Keratinocyte (primary cell): ENCODE measurements at regions not wholly inside any gene's neighbourhood (a gene's known extent, or its start where the extent isn't known, plus 50 kb on each side); places are given as distances from the start of the nearest gene placed in this dataset.
"Not testable (repeated sequence)": the region's sequence is repeated elsewhere in the genome, so short reads cannot be mapped to it uniquely, and the experiment has no call there.

Source experiments
- DNase-seq: peaks from one replicate; pipeline ENCODE4 v3.0.0-alpha.2; 2011; ENCODE audit warnings: low read depth, missing footprints, low spot score
- FAIRE-seq: peaks from 2 replicates; lab custom pipeline; 2011; peaks lifted over from hg19 to GRCh38; lab: Jason Lieb, UNC
- H2AFZ ChIP-seq: 2 replicates; pipeline ENCODE4 v1.6.0; 2012; ENCODE audit warnings: low read length, control low read depth, inconsistent platforms; ENCODE audit not compliant: control insufficient read depth
- H3K27ac ChIP-seq: 2 replicates; pipeline ENCODE4 v1.5.1; 2011; ENCODE audit warnings: low read length; ENCODE audit not compliant: control insufficient read depth, insufficient read depth
- H3K27me3 ChIP-seq: 3 replicates; pipeline ENCODE4 v1.6.0; 2011; ENCODE audit warnings: low read length; ENCODE audit not compliant: control insufficient read depth, insufficient read depth; ENCODE audit errors: extremely low read depth
- H3K36me3 ChIP-seq, 2 experiments: 2 replicates in 1 of 2; 3 replicates in 1 of 2; pipeline ENCODE4 v1.5.1; 2011; ENCODE audit warnings: low read length in 2 of 2, mild to moderate bottlenecking in 1 of 2; ENCODE audit not compliant: control insufficient read depth in 2 of 2, insufficient read depth in 2 of 2; ENCODE audit errors: extremely low read depth in 1 of 2
- H3K4me1 ChIP-seq: 3 replicates; pipeline ENCODE4 v1.5.1; 2011; ENCODE audit warnings: low read length; ENCODE audit not compliant: control insufficient read depth, insufficient read depth; ENCODE audit errors: extremely low read depth
- H3K4me2 ChIP-seq: 3 replicates; pipeline ENCODE4 v1.6.0; 2011; ENCODE audit warnings: low read depth, low read length; ENCODE audit not compliant: control insufficient read depth, insufficient read depth; ENCODE audit errors: extremely low read depth
- H3K4me3 ChIP-seq, 3 experiments: fragments of 200-600 bp in 1 of 3; sonication (generic) in 1 of 3; 2 replicates in 2 of 3; 3 replicates in 1 of 3; pipeline ENCODE4 v1.5.1; 2011 to 2016; ENCODE audit warnings: low read length in 3 of 3, mild to moderate bottlenecking in 3 of 3, control low read depth in 2 of 3, inconsistent platforms in 1 of 3, low read depth in 1 of 3, mixed read lengths in 1 of 3, mixed run types in 1 of 3, moderate library complexity in 1 of 3; ENCODE audit not compliant: control insufficient read depth in 2 of 3, insufficient read depth in 2 of 3; ENCODE audit errors: extremely low read depth in 1 of 3
- H3K79me2 ChIP-seq: 2 replicates; pipeline ENCODE4 v1.6.0; 2012; ENCODE audit warnings: low read length; ENCODE audit not compliant: control insufficient read depth, insufficient read depth
- H3K9ac ChIP-seq: 3 replicates; pipeline ENCODE4 v1.6.0; 2011; ENCODE audit warnings: low read length; ENCODE audit not compliant: control insufficient read depth, insufficient read depth; ENCODE audit errors: extremely low read depth
- H3K9me1 ChIP-seq: 3 replicates; pipeline ENCODE4 v1.6.0; 2011; ENCODE audit warnings: low read length; ENCODE audit not compliant: control insufficient read depth, insufficient read depth; ENCODE audit errors: extremely low read depth
- H3K9me3 ChIP-seq: 2 replicates; pipeline ENCODE4 v1.5.1; 2012; ENCODE audit warnings: low read depth, low read length; ENCODE audit not compliant: control insufficient read depth
- H4K20me1 ChIP-seq: 3 replicates; pipeline ENCODE4 v1.6.0; 2011; ENCODE audit warnings: low read length; ENCODE audit not compliant: control insufficient read depth, insufficient read depth; ENCODE audit errors: extremely low read depth
- EZH2 ChIP-seq: IDR thresholded peaks from one replicate; pipeline ENCODE4 v1.6.1; 2012; ENCODE audit warnings: inconsistent platforms, mild to moderate bottlenecking, low read length, moderate library complexity
- dilution Hi-C: fragments of 300-500 bp; cut with MboI; formaldehyde crosslinking; loops from one replicate; pipeline ENCODE4 v1.7.0; 2020; ENCODE audit warnings: low sequenced_read_pairs; ENCODE audit not compliant: extremely low pct_ligation_motif_present
- TF ChIP-seq, protein P1 (sequence below), 3 experiments: IDR thresholded peaks in 1 of 3; conservative IDR thresholded peaks in 1 of 3; optimal IDR thresholded peaks in 1 of 3; 2 replicates in 2 of 3; 3 replicates in 1 of 3; pipeline versions ENCODE3 to v1.5.1; 2011; ENCODE audit warnings: low read length in 3 of 3, mild to moderate bottlenecking in 3 of 3, moderate library complexity in 2 of 3, control low read depth in 1 of 3, inconsistent platforms in 1 of 3; ENCODE audit not compliant: insufficient read depth in 2 of 3; ENCODE audit errors: extremely low read depth in 1 of 3

DNA sequence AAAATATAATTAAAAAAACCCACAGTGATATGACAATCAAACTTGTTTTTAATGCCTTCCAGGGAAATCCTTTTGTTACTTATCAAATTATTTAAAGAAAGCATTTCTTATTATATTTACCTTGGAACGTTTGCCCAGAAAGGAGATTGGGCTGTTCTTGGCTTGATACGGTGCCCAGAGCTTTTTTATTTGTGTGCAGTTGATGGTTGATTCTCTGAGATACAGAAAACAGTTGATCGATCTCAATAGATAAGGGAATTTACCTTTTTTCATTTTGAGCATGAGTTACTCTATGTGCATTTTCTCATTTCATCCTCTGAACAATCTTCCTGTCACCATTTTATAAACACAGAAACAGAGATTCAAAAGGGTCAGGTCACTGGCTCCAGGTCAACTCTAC is 72.5 kb upstream of the NEDD9 start:
- FAIRE-seq = no peak
- dilution Hi-C loops = no loop called here
- no peak for TF ChIP-seq EZH2
- TF ChIP-seq, protein P1, sequence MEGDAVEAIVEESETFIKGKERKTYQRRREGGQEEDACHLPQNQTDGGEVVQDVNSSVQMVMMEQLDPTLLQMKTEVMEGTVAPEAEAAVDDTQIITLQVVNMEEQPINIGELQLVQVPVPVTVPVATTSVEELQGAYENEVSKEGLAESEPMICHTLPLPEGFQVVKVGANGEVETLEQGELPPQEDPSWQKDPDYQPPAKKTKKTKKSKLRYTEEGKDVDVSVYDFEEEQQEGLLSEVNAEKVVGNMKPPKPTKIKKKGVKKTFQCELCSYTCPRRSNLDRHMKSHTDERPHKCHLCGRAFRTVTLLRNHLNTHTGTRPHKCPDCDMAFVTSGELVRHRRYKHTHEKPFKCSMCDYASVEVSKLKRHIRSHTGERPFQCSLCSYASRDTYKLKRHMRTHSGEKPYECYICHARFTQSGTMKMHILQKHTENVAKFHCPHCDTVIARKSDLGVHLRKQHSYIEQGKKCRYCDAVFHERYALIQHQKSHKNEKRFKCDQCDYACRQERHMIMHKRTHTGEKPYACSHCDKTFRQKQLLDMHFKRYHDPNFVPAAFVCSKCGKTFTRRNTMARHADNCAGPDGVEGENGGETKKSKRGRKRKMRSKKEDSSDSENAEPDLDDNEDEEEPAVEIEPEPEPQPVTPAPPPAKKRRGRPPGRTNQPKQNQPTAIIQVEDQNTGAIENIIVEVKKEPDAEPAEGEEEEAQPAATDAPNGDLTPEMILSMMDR (optimal IDR thresholded peaks at IDR 0.05 in 1 of 3, IDR thresholded peaks at IDR 0.05 in 1 of 3, conservative IDR thresholded peaks at IDR 0.05 in 1 of 3; ENCODE audit: extremely low read depth in 1 of 3, insufficient read depth in 2 of 3, low read length in 3 of 3) = no peak

DNA sequence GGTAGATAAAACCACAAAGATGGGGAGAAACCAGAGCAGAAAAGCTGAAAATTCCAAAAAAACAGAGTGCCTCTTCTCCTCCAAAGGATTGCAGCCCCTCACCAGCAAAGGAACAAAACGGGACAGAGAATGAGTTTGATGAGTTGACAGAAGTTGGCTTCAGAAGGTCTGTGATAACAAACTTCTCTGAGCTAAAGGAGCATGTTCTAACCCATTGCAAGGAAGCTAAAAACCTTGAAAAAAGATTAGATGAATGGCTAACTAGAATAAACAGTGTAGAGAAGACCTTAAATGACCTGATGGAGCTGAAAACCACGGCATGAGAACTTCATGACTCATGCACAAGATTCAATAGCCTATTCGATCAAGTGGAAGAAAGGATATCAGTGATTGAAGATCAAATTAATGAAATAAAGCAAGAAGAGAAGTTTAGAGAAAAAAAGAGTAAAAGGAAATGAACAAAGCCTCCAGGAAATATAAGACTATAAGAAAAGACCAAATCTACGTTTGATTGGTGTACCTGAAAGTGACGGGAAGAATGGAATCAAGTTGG is 67.5 kb upstream of the NEDD9 start:
- FAIRE-seq, H3K4me1 ChIP-seq, H3K9ac ChIP-seq, DNase-seq, H3K27me3 ChIP-seq, H3K27ac ChIP-seq, H3K79me2 ChIP-seq, H3K36me3 ChIP-seq, H3K9me1 ChIP-seq, H3K4me3 ChIP-seq, H4K20me1 ChIP-seq, H2AFZ ChIP-seq, H3K4me2 ChIP-seq, dilution Hi-C loops, H3K9me3 ChIP-seq: not testable (repeated sequence)

More for the DNA sequence above, 72.5 kb upstream of the NEDD9 start:
- Histone ChIP-seq H3K27me3 (no peaks in the 10 kb centered on the region), H3K9me1 (no peaks in the 10 kb centered on the region), H3K4me2 (no peak overlapping the region), H3K9me3 (no peaks in the 10 kb centered on the region), H2AFZ (no peak overlapping the region), H3K36me3 (no peaks in the 10 kb centered on the region), H3K4me1 (peaks cover 5% of the 10 kb centered on the region), H3K79me2 (no peaks in the 10 kb centered on the region), H3K27ac (no peak overlapping the region), H4K20me1 (no peaks in the 10 kb centered on the region), H3K4me3 (no peak overlapping the region), H3K9ac (no peak overlapping the region)
- no peak for DNase-seq

DNA sequence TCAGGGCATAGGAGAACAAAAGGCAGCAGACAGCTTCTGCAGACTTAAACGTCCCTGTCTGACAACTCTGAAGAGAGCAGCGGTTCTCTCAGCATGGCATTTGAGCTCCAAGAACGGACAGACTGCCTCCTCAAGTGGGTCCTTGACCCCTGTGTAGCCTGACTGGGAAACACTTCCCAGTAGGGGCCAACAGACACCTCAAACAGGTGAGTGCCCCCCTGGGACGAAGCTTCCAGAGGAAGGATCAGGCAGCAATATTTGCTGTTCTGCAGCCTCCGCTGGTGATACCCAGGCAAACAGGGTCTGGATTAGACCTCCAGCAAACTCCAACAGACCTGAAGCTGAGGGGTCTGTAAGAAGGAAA is 66.9 kb upstream of the NEDD9 start:
- H3K79me2 ChIP-seq, FAIRE-seq, H2AFZ ChIP-seq, H3K27me3 ChIP-seq, H4K20me1 ChIP-seq, H3K4me1 ChIP-seq, H3K4me2 ChIP-seq, H3K27ac ChIP-seq, H3K9ac ChIP-seq, H3K9me3 ChIP-seq, H3K36me3 ChIP-seq, H3K9me1 ChIP-seq, dilution Hi-C loops, H3K4me3 ChIP-seq, DNase-seq: not testable (repeated sequence)
